HG03521 (cell line): ENCODE measurements at regions not wholly inside any gene's neighbourhood (a gene's known extent, or its start where the extent isn't known, plus 50 kb on each side); places are given as distances from the start of the nearest gene placed in this dataset.

ENCODE experiments used
- ATAC-seq: cut with Tn5 transposase; IDR thresholded peaks from one replicate; pipeline ENCODE4 v1.9.1; 2021; ENCODE audit warnings: mild to moderate bottlenecking, moderate library complexity; ENCODE audit not compliant: unreplicated experiment

DNA sequence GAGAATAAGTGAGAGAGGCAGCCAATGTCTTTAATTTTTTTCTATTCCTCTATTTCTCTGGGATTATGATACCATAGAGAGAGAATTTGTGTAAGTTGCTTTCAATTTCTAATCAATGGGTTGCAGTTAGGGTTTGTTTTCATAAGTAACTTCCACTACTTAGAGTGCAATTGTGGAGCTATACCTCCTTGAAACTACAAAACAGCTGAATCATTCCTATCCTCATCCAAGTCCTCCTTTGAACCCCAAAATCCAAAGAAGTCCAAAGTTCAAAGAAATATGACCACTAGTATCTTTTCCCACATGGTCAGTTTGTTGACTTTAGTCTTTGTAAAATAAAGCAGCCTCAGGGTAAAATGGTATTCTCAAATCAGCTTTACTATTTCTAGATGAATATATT is 1085.4 kb upstream of the INTU start:
- no peak for ATAC-seq

GRCh38 chr4:126548890-126549289 is 1083.9 kb upstream of the INTU start:
- ATAC-seq: no peak

GRCh38 chr4:126552321-126552720 is 1080.4 kb upstream of the INTU start:
- no peak for ATAC-seq

DNA sequence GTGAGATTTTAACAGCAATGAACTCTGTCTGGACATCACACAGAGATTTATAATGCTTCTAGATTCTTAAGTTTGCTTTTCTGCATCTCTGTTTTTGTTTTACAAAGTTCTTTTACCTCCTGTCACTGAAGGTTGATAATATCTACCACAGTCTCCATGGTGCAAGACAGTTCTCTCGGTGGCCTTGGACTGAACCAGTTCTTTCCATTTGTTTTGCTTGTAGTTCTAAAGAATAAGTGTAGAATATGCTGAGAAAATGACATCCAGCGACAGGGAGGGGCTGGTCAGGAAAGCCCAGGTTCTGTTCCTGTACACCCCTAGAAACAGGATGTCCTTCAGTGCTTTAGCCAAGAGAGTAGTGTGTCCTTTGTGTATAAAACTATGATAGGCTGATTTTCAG is 1079.5 kb upstream of the INTU start:
- ATAC-seq: no peak

DNA sequence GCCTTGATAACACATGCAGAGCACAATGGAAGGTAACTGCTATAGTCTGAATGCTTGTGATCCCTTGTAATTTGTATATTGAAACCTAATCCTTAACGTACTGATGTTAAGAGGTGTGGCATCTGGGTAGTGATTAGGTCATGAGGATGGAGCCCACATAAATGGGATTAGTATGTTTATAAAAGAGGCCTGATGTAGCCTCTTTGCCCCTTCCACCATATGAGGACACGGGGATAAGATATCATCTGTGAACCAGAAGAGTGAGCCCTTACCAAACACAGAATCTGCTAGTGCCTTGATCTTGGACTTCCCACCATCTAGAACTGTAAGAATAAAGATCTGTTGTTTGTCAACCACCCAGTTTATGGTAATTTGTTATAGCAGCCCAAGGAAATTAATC is 1074.2 kb upstream of the INTU start:
- no peak for ATAC-seq

- no peak for ATAC-seq
These were observed 1072.8 kb upstream of the INTU start for GRCh38 chr4:126559961-126560360.

DNA sequence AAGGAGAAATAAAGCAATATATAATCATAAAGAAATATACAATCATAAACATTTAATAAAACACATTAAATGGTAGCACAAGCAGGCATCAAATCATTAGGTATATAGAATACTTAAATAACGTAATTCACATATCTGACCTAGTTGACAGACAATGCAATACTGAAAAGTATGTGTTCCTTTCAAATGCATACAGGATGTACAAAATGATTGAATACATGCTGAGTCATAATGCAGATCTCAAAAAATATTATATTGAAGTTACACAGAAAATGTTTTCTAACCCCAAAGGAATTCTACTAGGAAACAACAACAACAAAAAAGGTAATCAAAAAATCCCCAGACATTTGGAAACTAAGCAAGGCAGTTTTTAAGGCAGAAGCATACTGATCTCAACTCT is 1072.0 kb upstream of the INTU start:
- no peak for ATAC-seq

- no peak for ATAC-seq
These were observed 1069.4 kb upstream of the INTU start for GRCh38 chr4:126563389-126563788.

DNA sequence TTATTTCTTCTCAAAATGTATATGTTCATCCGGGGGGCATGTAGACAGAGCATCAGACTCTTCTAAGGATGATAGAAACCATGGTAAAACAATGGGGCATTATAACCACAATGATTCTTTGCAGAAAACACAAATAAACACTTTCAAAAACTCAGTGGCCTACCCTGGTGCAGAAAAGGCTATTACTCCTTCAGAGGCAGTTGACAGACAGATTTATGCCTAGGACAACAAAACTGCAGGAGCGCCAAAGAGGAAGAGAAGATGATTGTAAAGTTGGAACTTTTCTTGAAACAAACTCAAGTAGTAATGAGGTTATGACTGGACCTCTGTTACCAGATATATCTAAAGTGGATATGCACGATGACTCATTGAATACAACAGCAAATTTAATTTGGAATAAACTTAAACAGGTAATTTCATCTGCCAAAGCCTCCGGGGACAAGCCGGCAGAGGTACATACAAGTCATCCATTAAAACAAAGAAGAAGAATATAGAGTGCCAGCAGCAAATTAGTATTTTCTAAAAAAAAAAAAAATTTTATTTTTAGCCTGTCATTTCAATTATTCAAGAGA is 1068.4 kb upstream of the INTU start:
- ATAC-seq: no peak

DNA sequence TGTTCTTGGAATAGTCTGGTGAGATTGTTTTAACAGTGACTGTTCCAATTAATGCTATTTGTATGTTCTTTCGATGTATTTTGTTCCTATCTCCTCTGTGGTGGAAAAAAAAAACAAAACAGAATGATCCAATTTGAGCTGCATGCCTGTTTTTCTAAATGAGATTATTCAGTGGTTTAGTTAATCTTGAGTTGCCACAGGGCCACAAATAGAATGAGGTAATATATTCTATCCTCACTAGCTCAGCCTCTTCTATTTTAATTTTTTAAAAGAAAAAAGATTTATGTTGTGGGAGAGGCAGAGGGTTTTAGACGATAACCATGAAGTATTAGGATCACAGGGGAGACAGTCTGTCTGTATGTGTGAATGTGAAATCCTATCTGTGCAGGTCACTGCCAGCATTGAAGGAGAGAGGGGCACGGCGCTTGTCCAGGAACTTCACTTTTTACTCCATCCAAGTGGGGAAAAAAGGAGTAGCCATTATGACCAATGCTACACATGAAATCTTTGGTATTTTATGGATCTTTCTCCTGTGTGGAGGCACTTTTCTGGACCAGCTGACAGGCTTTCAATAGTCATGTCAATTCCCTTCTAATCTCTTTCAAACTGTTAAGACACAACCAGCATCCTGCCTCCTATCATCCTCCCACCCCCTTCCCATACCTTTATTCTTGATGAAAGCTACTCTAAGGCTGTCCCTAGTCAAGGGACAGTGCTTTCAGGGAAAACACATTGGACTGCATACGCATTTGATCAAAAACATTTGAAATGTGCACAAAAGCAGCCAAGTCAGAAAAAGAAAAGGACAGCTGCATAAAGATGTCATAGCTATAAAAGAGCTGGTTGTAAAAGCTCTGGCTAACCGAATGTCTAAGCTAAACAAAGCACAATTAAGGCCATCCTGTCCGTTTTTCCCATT is 1063.8 kb upstream of the INTU start:
- no peak for ATAC-seq

GRCh38 chr4:126572264-126572663 is 1060.5 kb upstream of the INTU start:
- ATAC-seq: no peak

DNA sequence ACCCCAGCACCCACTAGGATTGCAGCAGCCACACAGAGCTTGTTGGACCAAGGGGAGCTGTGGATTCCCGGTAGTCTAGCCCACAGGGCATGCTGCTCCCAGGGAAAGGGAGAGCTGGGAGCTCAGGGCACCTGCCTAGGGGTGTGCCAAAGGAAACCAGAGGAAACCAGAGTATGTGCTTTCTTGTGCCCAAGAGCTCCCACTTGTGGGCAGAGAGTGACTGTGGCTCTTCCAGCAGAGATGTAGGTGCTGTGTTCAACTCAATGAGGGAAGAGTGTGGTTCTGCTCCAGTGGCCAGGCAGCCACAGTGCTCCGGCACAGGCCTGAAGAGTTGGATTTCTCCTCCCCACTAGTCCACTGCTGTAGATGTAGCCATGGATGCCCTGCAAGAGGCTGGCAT is 1050.0 kb upstream of the INTU start:
- ATAC-seq: no peak

DNA sequence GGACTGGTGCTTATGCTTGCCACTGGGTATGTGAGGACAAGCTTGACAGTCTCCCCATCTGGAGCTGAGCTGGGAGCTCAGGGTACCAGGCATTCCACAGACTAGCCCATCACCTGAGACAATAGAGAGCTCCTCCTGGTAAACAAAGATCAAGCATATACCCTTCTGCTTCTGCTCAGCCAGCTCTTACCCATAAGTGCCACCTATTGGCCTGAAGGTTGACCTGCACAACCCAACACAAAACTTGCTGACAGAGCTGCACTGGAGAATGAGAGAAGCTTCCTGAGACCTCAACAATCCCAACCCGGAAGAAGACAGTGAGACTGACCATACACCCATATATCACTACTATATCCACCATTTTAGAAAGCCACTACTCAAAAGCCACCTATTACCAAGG is 1049.2 kb upstream of the INTU start:
- ATAC-seq: no peak

GRCh38 chr4:126591583-126591982 is 1041.2 kb upstream of the INTU start:
- ATAC-seq: no peak

GRCh38 chr4:126592088-126592487 is 1040.7 kb upstream of the INTU start:
- no peak for ATAC-seq

DNA sequence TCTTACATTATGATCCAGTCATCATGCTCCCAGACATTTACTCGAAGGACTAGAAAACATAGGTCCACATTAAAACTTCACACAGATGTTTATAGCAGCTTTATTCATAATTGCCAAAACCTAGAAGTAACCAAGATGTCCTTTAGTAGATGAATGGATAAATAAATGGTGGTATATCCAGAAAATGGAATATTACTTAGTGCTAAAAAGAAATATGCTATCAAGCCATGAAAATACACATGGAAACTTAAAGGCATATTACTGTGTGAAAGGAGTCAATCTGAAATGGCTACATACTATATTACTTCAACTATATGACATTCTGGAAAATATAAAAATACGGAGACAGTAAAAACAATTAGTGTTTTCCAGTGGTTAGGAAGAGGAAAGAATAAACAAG is 1039.1 kb upstream of the INTU start:
- ATAC-seq: no peak

DNA sequence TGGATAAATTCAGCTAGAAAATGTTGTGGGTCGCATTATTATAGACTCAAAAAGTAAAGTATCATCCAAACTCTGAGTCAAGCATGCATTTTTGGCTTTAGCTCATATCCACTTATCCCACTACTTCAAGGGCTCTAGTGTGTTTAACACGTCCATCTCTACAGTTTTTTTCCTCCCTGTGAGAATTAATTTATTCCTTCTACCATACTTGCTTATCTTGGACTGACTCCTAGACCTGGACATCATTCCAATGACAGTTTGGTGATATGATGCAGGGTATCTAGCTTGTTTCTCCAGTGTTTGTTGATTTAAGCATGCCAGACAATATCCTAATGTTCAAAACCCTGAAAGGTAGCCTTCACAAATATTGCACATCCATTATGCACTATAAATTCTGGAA is 1037.1 kb upstream of the INTU start:
- ATAC-seq: no peak

GRCh38 chr4:126599746-126600145 is 1033.0 kb upstream of the INTU start:
- ATAC-seq: no peak

DNA sequence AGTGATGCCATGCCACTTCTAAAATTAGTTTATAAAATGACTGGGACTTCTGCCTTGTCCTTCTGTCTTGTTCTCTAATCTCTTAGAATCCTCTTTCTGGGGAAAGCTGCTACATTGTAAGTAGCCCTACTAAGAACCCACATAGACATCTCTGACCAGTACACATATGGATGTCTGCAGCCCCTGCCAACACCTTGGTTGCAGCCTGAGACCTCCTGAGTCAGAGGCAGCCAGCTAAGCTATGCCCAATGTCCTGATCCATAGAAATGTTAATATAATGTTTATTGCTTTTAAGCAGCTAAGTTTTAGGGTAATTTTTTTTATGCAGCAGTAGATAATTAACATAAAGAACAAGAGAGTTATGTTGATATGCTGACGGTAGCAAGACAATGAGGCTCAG is 1029.5 kb upstream of the INTU start:
- ATAC-seq: no peak

GRCh38 chr4:126603825-126604224 is 1028.9 kb upstream of the INTU start:
- no peak for ATAC-seq

DNA sequence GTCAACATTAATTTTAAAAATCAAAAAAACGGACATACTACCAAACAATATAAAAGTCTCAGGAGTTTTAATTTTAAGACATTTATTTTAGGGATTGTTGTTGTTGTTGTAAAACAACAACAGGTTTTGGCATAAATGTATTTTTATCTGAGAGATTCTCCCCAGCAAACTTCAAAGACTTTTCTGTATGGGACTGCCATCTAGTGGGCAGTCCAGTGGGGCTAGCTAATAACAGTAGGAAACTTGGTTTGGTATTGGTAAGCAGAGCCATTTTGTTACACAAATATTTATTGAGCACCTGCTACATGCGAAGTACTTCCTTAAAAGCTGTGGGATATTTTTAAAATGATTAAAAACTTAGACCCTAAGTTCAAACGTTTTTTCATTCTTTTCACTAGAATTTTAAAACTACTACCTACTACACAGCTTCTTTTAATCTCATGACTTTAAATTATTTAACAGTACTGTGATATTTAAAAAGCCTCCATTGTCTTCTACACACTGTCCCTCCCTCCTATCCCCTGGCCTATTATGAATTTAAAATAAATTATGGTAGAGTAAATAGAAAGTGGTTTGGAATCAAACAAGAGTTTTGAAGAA is 1028.4 kb upstream of the INTU start:
- no peak for ATAC-seq

DNA sequence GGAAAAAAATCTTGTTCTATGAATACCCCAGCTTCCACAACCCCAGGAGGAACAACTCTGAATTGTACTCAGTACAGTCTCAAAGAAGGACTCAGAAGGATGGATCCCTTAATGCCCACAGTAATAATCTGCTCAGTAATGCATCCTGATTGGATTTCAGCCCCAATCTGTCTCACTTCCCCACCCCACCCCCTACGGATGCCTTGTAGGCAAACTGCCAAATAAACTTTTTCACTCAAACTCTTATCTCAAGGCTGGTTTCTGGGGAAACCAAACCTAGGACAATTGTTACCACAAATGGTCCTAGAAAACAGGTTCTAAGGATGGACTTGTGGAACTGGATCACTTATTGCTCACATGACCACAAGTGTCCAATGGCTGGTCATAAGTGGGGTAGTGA is 1021.8 kb upstream of the INTU start:
- ATAC-seq: no peak
